ENCODE measurements at regions not wholly inside any gene's neighbourhood (a gene's known extent, or its start where the extent isn't known, plus 50 kb on each side); places are given as distances from the start of the nearest gene placed in this dataset.

DNA sequence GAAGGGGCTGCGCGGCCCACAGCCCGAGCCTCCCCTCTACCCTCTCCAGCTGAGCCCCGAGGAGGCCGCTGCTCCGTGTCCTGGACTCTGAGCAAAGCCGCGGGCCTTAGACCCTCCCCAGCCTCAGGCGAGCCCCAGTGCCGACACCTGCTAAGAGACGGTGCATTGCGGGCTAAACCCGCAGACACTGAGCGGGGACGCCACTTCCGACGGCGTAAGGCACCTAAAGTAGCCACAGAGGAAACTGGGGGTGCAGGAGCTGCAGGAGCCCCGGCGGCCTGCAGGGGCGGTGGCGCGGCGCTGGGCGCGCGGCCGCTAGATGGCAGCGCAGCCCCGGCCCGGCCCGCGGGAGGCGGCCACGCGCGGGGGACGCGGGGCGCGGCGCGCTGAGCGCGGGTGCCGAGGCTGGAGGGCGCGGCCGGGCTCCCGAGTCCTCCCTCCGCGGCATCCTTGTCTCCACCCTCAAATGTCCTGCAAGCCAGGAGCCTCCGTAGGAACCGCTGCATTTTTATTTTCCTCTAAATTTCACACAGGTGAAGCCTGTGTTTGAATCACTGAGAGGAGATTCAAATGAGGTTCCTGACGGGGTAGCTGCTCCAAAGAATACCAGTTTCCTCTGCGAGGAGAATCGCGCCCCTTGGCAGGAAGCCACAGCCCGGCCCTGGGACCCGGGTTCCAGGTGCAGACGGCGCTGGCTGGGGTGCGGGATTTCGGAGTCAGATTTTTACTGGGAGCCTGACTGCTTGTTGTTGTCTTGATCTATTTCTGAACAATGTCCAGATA lies 650.5 kb downstream of the GALR1 start:
- peak; percentile 59 for DNase-seq (ENCODE audit: low spot score)
- H3K36me3 Mint-ChIP-seq (ENCODE audit: low read depth) = no peaks in the 10 kb centered on the region

GRCh38 chr18:77905011-77905410 lies 655.4 kb downstream of the GALR1 start:
- no peak overlapping the region for H3K4me3 Mint-ChIP-seq
- no peak for DNase-seq (ENCODE audit: low spot score)
- H3K27me3 Mint-ChIP-seq (ENCODE audit: low read depth) = no peaks in the 10 kb centered on the region
- H3K36me3 Mint-ChIP-seq (ENCODE audit: low read depth) = no peaks in the 10 kb centered on the region
- no peaks in the 10 kb centered on the region for H3K9me3 Mint-ChIP-seq
- H3K4me1 Mint-ChIP-seq (ENCODE audit: low read depth) = no peaks in the 10 kb centered on the region
- H3K27ac Mint-ChIP-seq = no peak overlapping the region

More for the DNA sequence above, 650.5 kb downstream of the GALR1 start:
- H3K4me3 Mint-ChIP-seq = peak overlapping the region; percentile 34
- H3K4me1 Mint-ChIP-seq (ENCODE audit: low read depth) = peaks cover 2% of the 10 kb centered on the region
- peaks cover 10% of the 10 kb centered on the region for H3K27me3 Mint-ChIP-seq (ENCODE audit: low read depth)
- H3K9me3 Mint-ChIP-seq = no peaks in the 10 kb centered on the region
- H3K27ac Mint-ChIP-seq = no peak overlapping the region

DNA sequence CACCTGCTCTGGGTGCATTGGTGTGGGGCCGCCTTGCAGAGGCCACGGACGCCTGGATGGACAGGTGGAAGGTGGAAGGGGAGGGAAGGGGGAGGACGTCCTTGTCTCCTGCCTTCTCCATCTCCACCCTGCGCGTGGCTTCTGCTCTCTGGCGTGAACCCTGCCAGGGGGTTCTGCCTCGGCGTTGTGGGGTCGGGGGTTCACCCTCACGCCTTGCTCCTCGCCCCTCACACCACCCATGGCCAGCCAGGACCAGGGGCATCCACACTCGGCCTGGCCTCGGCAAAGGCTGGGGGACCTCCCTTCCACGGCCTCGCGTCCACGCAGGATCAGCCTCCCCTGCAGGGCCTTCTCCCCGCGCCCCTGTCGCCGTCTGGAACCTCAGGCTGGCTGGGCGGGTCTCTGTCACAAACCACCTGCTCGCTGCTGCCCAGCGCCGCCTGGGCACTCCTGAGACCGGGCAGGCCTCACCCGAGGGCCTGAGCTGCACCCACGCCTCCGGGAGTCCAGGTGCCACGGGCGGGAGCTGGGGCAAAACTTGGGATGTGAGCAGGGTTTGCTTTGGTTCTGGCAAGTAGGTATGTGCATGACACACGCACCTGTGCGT lies 655.9 kb downstream of the GALR1 start:
- Mint-ChIP-seq H3K4me1 (ENCODE audit: low read depth) (no peaks in the 10 kb centered on the region), H3K4me3 (no peak overlapping the region), H3K27me3 (ENCODE audit: low read depth) (no peaks in the 10 kb centered on the region), H3K36me3 (ENCODE audit: low read depth) (no peaks in the 10 kb centered on the region), H3K27ac (no peak overlapping the region), H3K9me3 (no peaks in the 10 kb centered on the region)
- DNase-seq (ENCODE audit: low spot score) = no peak

GRCh38 chr18:77906103-77906892 lies 656.6 kb downstream of the GALR1 start:
- Mint-ChIP-seq H3K4me1 (ENCODE audit: low read depth) (no peaks in the 10 kb centered on the region), H3K27me3 (ENCODE audit: low read depth) (no peaks in the 10 kb centered on the region), H3K4me3 (no peak overlapping the region), H3K9me3 (no peaks in the 10 kb centered on the region), H3K36me3 (ENCODE audit: low read depth) (no peaks in the 10 kb centered on the region), H3K27ac (no peak overlapping the region)
- no peak for DNase-seq (ENCODE audit: low spot score)

- Mint-ChIP-seq H3K27me3 (ENCODE audit: low read depth) (no peaks in the 10 kb centered on the region), H3K27ac (no peak overlapping the region), H3K4me1 (ENCODE audit: low read depth) (no peaks in the 10 kb centered on the region), H3K36me3 (ENCODE audit: low read depth) (no peaks in the 10 kb centered on the region), H3K9me3 (no peaks in the 10 kb centered on the region), H3K4me3 (no peak overlapping the region)
- DNase-seq (ENCODE audit: low spot score) = no peak
These were observed 660.7 kb downstream of the GALR1 start for GRCh38 chr18:77910347-77910746.

DNA sequence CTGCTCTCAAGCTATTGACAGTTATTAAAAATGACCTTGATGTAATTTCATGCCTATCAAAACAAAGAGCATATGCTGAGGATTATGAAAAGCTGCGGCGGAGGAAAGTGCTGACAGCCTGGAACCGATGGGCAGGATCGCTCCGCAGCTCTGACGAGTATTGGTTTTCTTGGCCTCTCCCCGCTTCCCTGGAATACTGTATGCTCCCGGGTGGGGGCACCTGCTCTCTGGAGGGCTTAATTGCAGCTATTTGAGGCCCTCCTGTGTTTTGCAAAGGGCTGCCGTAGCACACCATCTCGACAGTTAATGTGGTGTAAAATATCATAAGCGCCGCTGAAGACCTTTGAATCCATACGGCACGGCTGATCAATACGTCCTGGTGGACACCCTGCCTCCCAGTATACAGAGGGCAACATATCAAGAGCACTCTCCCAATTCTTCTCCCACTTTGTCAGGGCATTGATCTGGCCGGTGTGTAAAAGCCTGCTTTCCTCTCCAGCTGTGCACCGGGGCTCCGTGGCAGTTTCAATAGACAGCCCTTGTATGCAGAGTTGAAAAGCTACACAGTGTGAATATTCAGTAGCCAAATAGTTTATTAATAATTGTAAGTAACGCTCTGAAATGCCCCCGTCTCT lies 662.4 kb downstream of the GALR1 start:
- Mint-ChIP-seq H3K27ac (no peak overlapping the region), H3K4me3 (no peak overlapping the region)

DNA sequence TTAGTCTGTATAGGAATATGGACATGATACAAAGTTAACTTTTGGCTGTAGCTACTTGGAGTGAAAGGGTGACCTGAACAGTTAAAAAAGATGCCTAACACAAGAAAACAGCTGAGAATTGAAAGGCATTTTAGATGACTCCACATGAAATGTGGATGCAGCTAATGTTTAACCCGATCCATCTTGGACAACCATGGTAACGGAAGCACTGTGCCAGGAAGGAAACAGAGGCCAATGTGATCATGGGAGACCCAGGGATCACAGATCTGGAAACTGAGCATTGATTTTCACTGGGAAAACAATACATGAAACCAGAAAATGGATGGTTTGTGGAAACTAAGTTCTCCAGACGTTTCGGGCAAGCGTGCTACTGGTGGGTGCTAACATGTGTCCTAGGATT lies 669.1 kb downstream of the GALR1 start:
- no peaks in the 10 kb centered on the region for H3K9me3 Mint-ChIP-seq
- H3K36me3 Mint-ChIP-seq (ENCODE audit: low read depth) = no peaks in the 10 kb centered on the region
- no peak for DNase-seq (ENCODE audit: low spot score)
- H3K27ac Mint-ChIP-seq = no peak overlapping the region
- no peaks in the 10 kb centered on the region for H3K4me1 Mint-ChIP-seq (ENCODE audit: low read depth)
- no peak overlapping the region for H3K4me3 Mint-ChIP-seq
- no peaks in the 10 kb centered on the region for H3K27me3 Mint-ChIP-seq (ENCODE audit: low read depth)

More for the DNA sequence above, 662.4 kb downstream of the GALR1 start:
- DNase-seq (ENCODE audit: low spot score) = no peak
- Mint-ChIP-seq H3K36me3 (ENCODE audit: low read depth) (no peaks in the 10 kb centered on the region), H3K27me3 (ENCODE audit: low read depth) (no peaks in the 10 kb centered on the region), H3K4me1 (ENCODE audit: low read depth) (no peaks in the 10 kb centered on the region), H3K9me3 (no peaks in the 10 kb centered on the region)

- no peaks in the 10 kb centered on the region for H3K4me1 Mint-ChIP-seq (ENCODE audit: low read depth)
- H3K9me3 Mint-ChIP-seq = no peaks in the 10 kb centered on the region
- no peak overlapping the region for H3K4me3 Mint-ChIP-seq
- no peaks in the 10 kb centered on the region for H3K36me3 Mint-ChIP-seq (ENCODE audit: low read depth)
- no peaks in the 10 kb centered on the region for H3K27me3 Mint-ChIP-seq (ENCODE audit: low read depth)
- no peak overlapping the region for H3K27ac Mint-ChIP-seq
- no peak for DNase-seq (ENCODE audit: low spot score)
These were observed 670.3 kb downstream of the GALR1 start for GRCh38 chr18:77919923-77920322.

- Mint-ChIP-seq H3K4me3 (no peak overlapping the region), H3K9me3 (no peaks in the 10 kb centered on the region), H3K27me3 (ENCODE audit: low read depth) (no peaks in the 10 kb centered on the region), H3K27ac (no peak overlapping the region), H3K36me3 (ENCODE audit: low read depth) (no peaks in the 10 kb centered on the region), H3K4me1 (ENCODE audit: low read depth) (no peaks in the 10 kb centered on the region)
- DNase-seq (ENCODE audit: low spot score) = no peak
These were observed 685.7 kb downstream of the GALR1 start for GRCh38 chr18:77935342-77935741.

DNA sequence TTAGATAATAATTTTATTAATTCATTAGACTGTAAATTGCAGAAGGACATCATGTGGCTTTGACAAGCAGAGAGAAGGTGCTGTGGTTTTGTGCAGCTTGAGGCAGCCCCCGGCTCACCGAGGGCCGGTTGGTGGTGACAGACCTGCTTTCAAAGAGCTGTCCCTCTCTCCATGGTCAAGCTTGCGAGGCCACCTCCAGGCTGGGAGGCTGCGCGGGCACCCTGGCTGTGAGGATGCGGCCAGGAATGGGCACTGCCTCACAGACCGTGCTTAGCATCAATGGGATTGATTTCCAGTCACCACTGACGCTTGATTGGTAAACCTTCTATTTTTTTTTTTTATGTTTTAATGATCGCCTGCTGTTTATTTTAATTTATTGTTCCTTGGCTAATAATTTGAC lies 690.9 kb downstream of the GALR1 start:
- H3K27ac Mint-ChIP-seq = no peak overlapping the region
- no peaks in the 10 kb centered on the region for H3K27me3 Mint-ChIP-seq (ENCODE audit: low read depth)
- H3K4me1 Mint-ChIP-seq (ENCODE audit: low read depth) = no peaks in the 10 kb centered on the region
- no peak for DNase-seq (ENCODE audit: low spot score)
- no peaks in the 10 kb centered on the region for H3K36me3 Mint-ChIP-seq (ENCODE audit: low read depth)
- no peaks in the 10 kb centered on the region for H3K9me3 Mint-ChIP-seq
- no peak overlapping the region for H3K4me3 Mint-ChIP-seq

DNA sequence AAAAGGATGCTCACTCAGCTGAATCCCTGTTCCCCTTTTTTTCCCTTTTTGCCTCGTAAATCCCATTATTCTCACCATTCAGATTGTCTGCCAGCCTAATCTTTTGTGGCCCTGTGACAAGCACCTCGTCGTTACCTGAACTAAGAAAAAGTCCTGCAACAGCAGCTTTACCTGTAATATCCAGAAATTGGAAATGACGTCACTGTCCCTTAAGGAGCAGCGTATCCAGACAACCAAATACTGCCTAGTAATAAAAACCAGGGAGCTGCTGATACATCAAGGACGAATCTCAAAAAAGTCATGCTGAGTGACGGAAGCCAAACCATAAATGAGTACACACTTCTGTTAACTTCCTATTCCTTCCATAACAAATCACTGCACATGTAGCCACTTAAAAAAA lies 694.9 kb downstream of the GALR1 start:
- Mint-ChIP-seq H3K27me3 (ENCODE audit: low read depth) (no peaks in the 10 kb centered on the region), H3K27ac (no peak overlapping the region), H3K4me3 (no peak overlapping the region), H3K4me1 (ENCODE audit: low read depth) (no peaks in the 10 kb centered on the region), H3K9me3 (no peaks in the 10 kb centered on the region), H3K36me3 (ENCODE audit: low read depth) (no peaks in the 10 kb centered on the region)
- DNase-seq (ENCODE audit: low spot score) = no peak

- Mint-ChIP-seq H3K9me3 (peaks cover 4% of the 10 kb centered on the region), H3K4me1 (ENCODE audit: low read depth) (no peaks in the 10 kb centered on the region), H3K27me3 (ENCODE audit: low read depth) (no peaks in the 10 kb centered on the region), H3K36me3 (ENCODE audit: low read depth) (no peaks in the 10 kb centered on the region), H3K4me3 (no peak overlapping the region), H3K27ac (no peak overlapping the region)
- DNase-seq (ENCODE audit: low spot score) = no peak
These were observed 698.9 kb downstream of the GALR1 start for GRCh38 chr18:77948567-77948966.

DNA sequence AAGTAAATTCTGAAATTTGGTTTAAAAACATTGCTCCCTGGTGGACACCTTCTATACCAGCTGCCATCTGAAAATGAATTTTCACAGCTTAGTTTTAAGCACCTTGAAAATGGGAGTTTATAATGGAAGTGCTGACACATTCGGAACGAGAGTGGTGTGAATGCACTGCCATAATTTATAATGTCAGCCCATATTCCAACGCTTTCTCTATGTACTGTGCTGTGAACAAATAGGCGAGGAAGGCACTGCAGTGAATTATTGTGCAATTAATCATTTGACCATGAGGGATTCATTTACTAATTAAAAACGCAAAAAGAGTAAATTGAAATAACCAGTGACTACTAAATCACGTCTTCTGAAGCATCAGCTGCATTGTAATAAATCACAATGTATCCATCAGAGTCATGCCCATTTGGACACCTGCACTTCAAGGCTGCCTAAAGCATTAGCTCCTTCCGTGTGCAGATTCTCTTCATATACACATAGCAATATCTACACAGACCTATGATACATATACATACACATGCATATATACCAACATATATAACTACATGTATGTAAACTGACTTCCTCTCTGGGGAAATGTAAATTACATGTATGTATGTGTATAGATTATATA lies 699.8 kb downstream of the GALR1 start:
- Mint-ChIP-seq H3K36me3 (ENCODE audit: low read depth) (no peaks in the 10 kb centered on the region), H3K27me3 (ENCODE audit: low read depth) (no peaks in the 10 kb centered on the region), H3K9me3 (peaks cover 4% of the 10 kb centered on the region), H3K4me3 (no peak overlapping the region), H3K4me1 (ENCODE audit: low read depth) (no peaks in the 10 kb centered on the region), H3K27ac (no peak overlapping the region)
- DNase-seq (ENCODE audit: low spot score) = no peak
